HepG2 (cell line): ENCODE measurements at regions not wholly inside any gene's neighbourhood (a gene's known extent, or its start where the extent isn't known, plus 50 kb on each side); places are given as distances from the start of the nearest gene placed in this dataset.
A peak's percentile ranks its signal among the peaks of the same experiment; 100 is the strongest.

Experiments used
- ATRX ChIP-seq: sonication (generic); formaldehyde crosslinking; IDR thresholded peaks from 2 replicates; pipeline ENCODE4 v1.4.0; 2020; ENCODE audit warnings: missing genetic modification reagents, borderline replicate concordance
- ETV6 ChIP-seq: sonication (generic); formaldehyde crosslinking; conservative IDR thresholded peaks from 2 replicates; pipeline ENCODE4 v1.4.0; 2020; ENCODE audit warnings: missing genetic modification reagents
- GATA4 ChIP-seq: sonication (generic); IDR thresholded peaks from 2 replicates; pipeline ENCODE4 v1.6.1; 2016; ENCODE audit warnings: antibody characterized with exemption, low read depth, borderline replicate concordance
- HDAC6 ChIP-seq: fragments of 200-600 bp; sonication (generic); IDR thresholded peaks from 2 replicates; pipeline ENCODE4 v1.7.0; 2017; ENCODE audit warnings: mild to moderate bottlenecking, antibody characterized with exemption, low read length, low read depth
- HES4 ChIP-seq: sonication (generic); formaldehyde crosslinking; IDR thresholded peaks from 2 replicates; pipeline ENCODE4 v1.9.0; 2021; ENCODE audit warnings: mild to moderate bottlenecking, missing genetic modification reagents, borderline replicate concordance
- JARID2 ChIP-seq: sonication (generic); formaldehyde crosslinking; IDR thresholded peaks from 2 replicates; pipeline ENCODE4 v1.8.1; 2023; ENCODE audit warnings: missing genetic modification reagents, inconsistent platforms; ENCODE audit not compliant: insufficient replicate concordance
- MTA1 ChIP-seq: sonication (generic); formaldehyde crosslinking; IDR thresholded peaks from 2 replicates; pipeline ENCODE4 v1.4.0; 2020; ENCODE audit warnings: missing genetic modification reagents, mild to moderate bottlenecking, borderline replicate concordance
- NR2C2 ChIP-seq: sonication (generic); formaldehyde crosslinking; IDR thresholded peaks from 2 replicates; pipeline ENCODE4 v1.4.0; 2020; ENCODE audit warnings: missing genetic modification reagents, mild to moderate bottlenecking, moderate library complexity, borderline replicate concordance
- PLSCR1 ChIP-seq: sonication (generic); formaldehyde crosslinking; IDR thresholded peaks from 2 replicates; pipeline ENCODE4 v1.5.0; 2020; ENCODE audit warnings: missing genetic modification reagents, mild to moderate bottlenecking, borderline replicate concordance
- PRDM4 ChIP-seq: sonication (generic); formaldehyde crosslinking; IDR thresholded peaks from 2 replicates; pipeline ENCODE4 v1.9.0; 2021; ENCODE audit warnings: missing genetic modification reagents, borderline replicate concordance
- RBM39 ChIP-seq: fragments of 200-400 bp; formaldehyde crosslinking; IDR thresholded peaks from one replicate; pipeline ENCODE4 v1.6.1; 2018; ENCODE audit warnings: antibody characterized with exemption, mild to moderate bottlenecking, low read depth, low read length; ENCODE audit not compliant: poor library complexity, severe bottlenecking
- RFX3 ChIP-seq: IDR thresholded peaks from 2 replicates; pipeline ENCODE4 v1.6.1; 2016; ENCODE audit warnings: missing biosample characterization, missing genetic modification reagents
- SALL1 ChIP-seq: sonication (generic); formaldehyde crosslinking; IDR thresholded peaks from 2 replicates; pipeline ENCODE4 v1.8.0; 2022; ENCODE audit warnings: mild to moderate bottlenecking, missing genetic modification reagents
- SMC3 ChIP-seq: IDR thresholded peaks from 2 replicates; pipeline ENCODE4 v1.6.1; 2011; ENCODE audit warnings: low read length, improper control_type of control experiment
- ZFP36 ChIP-seq: fragments of 150-350 bp; IDR thresholded peaks from 2 replicates; pipeline ENCODE4 v1.6.1; 2018; ENCODE audit warnings: borderline replicate concordance, low read length, low read depth; ENCODE audit not compliant: partially characterized antibody
- ZFP90 ChIP-seq: sonication (generic); formaldehyde crosslinking; IDR thresholded peaks from 2 replicates; pipeline ENCODE4 v1.8.0; 2022; ENCODE audit warnings: missing genetic modification reagents, mild to moderate bottlenecking, inconsistent platforms, borderline replicate concordance
- ZNF275 ChIP-seq: sonication (generic); formaldehyde crosslinking; IDR thresholded peaks from 2 replicates; pipeline ENCODE4 v1.8.0; 2022; ENCODE audit warnings: missing genetic modification reagents, mild to moderate bottlenecking, inconsistent platforms, borderline replicate concordance
- ZNF337 ChIP-seq: sonication (generic); formaldehyde crosslinking; IDR thresholded peaks from 2 replicates; pipeline ENCODE4 v1.5.1; 2020; ENCODE audit warnings: missing genetic modification reagents, low read depth, mild to moderate bottlenecking, borderline replicate concordance
- ZNF549 ChIP-seq: sonication (generic); formaldehyde crosslinking; IDR thresholded peaks from 2 replicates; pipeline ENCODE4 v1.5.0; 2020; ENCODE audit warnings: missing genetic modification reagents
- ZNF605 ChIP-seq: sonication (generic); formaldehyde crosslinking; IDR thresholded peaks from 2 replicates; pipeline ENCODE4 v1.8.0; 2022; ENCODE audit warnings: mild to moderate bottlenecking, missing genetic modification reagents
- ZNF639 ChIP-seq: conservative IDR thresholded peaks from 2 replicates; pipeline ENCODE4 v1.6.1; 2018; ENCODE audit warnings: missing genetic modification reagents

- no peak for TF ChIP-seq ZNF605 (CRISPR knock-in tag)
- TF ChIP-seq ZFP36, result no peak
- no peak for TF ChIP-seq ZNF275 (CRISPR knock-in tag)
- no peak for TF ChIP-seq ZNF549 (CRISPR knock-in tag)
- no peak for TF ChIP-seq ATRX (CRISPR knock-in tag)
- peak; percentile 77; the same call in 1 of the 2 replicates for TF ChIP-seq SALL1 (CRISPR knock-in tag)
- no peak for TF ChIP-seq JARID2 (CRISPR knock-in tag)
- TF ChIP-seq RBM39, result no peak
- TF ChIP-seq ZNF639 (CRISPR knock-in tag), result no peak
- no peak for TF ChIP-seq RFX3
- no peak for TF ChIP-seq PRDM4 (CRISPR knock-in tag)
- TF ChIP-seq HES4 (CRISPR knock-in tag), result no peak
- TF ChIP-seq SMC3, result peak; percentile 34; the same call in 1 of the 2 replicates
- TF ChIP-seq ZNF337 (CRISPR knock-in tag), result 0 out of 2 replicates have a peak, but pooled peaks have one; percentile 31
- no peak for TF ChIP-seq ETV6 (CRISPR knock-in tag)
- no peak for TF ChIP-seq GATA4
- no peak for TF ChIP-seq ZFP90 (CRISPR knock-in tag)
- TF ChIP-seq HDAC6, result no peak
- TF ChIP-seq MTA1, result no peak
- peak; percentile 43; the same call in 1 of the 2 replicates for TF ChIP-seq NR2C2 (CRISPR knock-in tag)
- no peak for TF ChIP-seq PLSCR1
These were observed 259.1 kb downstream of the SYK start (continued) for GRCh38 chr9:91060520-91061343.
